ENCODE measurements at regions not wholly inside any gene's neighbourhood (a gene's known extent, or its start where the extent isn't known, plus 50 kb on each side); places are given as distances from the start of the nearest gene placed in this dataset.

DNA sequence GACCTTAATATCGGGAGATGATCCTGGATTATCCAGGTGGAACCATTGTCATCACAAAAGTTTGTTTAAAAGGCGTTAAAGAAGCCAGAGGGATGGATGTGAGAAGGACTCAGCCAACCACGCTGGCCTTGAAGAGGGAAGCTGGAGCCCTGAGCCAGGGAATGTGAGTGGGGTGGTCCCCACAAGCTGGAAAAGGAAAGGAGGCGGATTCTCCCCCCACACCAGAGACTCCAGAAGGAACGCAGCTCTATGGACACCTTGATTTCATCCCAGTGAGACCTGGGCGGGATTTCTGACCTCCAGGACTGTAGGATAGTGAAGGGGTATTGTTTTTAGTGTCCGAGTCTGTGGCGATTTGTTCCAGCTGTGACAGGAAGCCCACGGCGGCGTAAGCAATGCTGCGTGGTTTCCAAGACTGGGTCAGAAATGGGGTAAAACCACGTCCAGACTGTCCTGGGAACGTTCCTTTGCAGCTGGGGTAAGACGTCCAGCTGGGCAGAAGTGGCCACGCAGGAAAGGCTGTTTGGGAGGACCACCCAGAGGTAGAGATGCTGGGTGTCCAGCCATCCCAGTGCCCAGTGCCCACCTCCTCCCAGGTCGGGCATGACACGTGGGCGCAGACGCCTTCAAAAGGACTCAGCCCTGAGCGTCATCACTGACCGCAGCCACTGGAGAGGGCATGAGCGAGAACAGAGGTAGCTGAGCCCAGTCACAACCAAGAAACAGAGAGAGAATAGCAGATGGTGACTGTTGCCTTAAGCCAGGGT is 125.4 kb upstream of the USP29 start:
- TF ChIP-seq, protein P1, sequence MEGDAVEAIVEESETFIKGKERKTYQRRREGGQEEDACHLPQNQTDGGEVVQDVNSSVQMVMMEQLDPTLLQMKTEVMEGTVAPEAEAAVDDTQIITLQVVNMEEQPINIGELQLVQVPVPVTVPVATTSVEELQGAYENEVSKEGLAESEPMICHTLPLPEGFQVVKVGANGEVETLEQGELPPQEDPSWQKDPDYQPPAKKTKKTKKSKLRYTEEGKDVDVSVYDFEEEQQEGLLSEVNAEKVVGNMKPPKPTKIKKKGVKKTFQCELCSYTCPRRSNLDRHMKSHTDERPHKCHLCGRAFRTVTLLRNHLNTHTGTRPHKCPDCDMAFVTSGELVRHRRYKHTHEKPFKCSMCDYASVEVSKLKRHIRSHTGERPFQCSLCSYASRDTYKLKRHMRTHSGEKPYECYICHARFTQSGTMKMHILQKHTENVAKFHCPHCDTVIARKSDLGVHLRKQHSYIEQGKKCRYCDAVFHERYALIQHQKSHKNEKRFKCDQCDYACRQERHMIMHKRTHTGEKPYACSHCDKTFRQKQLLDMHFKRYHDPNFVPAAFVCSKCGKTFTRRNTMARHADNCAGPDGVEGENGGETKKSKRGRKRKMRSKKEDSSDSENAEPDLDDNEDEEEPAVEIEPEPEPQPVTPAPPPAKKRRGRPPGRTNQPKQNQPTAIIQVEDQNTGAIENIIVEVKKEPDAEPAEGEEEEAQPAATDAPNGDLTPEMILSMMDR (IDR thresholded peaks at IDR 0.05; ENCODE audit: unreplicated experiment in 3 of 3) = no peak
- Mint-ChIP-seq H3K27me3 (ENCODE audit: low read depth) (no peaks in the 10 kb centered on the region), H3K27ac (no peak overlapping the region), H3K4me1 (no peaks in the 10 kb centered on the region), H3K36me3 (ENCODE audit: low read depth) (peaks cover 17% of the 10 kb centered on the region), H3K9me3 (peaks cover 49% of the 10 kb centered on the region), H3K4me3 (no peak overlapping the region)

DNA sequence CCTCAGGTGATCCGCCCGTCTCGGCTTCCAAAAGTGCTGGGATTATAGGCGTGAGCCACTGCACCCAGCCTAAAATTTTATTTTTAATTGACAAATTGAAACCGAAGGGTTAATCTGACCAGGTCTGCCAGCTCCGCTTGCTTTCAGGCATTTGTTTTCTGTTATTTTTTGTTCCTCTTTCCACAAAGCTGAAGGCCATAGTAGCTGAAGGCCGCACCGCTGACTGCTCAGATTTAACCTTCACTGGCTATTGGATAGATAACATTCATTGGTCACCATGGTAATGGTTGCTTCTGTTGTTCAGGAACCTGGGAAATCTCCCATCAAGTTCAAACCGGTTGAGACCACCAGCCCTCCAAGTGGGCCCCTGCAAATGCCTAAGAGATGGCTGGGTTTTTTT is 124.5 kb upstream of the USP29 start:
- Mint-ChIP-seq H3K27ac (no peak overlapping the region), H3K4me1 (no peaks in the 10 kb centered on the region), H3K36me3 (ENCODE audit: low read depth) (peaks cover 13% of the 10 kb centered on the region), H3K9me3 (peaks cover 45% of the 10 kb centered on the region), H3K27me3 (ENCODE audit: low read depth) (no peaks in the 10 kb centered on the region), H3K4me3 (no peak overlapping the region)
- TF ChIP-seq, protein P1 (IDR thresholded peaks at IDR 0.05; ENCODE audit: unreplicated experiment in 3 of 3) = no peak

DNA sequence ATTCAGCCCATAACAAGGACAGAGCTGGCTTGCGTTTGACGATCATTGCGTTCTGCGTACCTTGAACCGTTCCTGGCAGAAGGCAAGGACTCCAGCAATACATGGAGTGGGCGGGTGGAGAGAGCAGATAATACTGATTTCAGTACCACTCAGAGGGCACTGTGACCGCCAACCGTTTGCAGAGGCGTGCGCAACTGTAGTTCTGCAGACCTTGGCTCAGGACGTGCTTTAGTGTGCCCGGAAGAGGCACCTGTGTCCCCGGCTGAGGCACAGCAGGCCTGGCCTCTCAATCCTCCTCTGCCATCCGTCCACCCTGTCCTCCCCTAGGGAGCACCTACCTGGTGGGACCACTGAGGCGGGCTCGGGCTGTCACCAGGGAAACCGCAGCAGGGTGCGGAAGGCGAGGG is 117.6 kb upstream of the USP29 start:
- Mint-ChIP-seq H3K4me3 (no peak overlapping the region), H3K9me3 (peaks cover 43% of the 10 kb centered on the region), H3K36me3 (ENCODE audit: low read depth) (peaks cover 4% of the 10 kb centered on the region), H3K27ac (no peak overlapping the region), H3K27me3 (ENCODE audit: low read depth) (no peaks in the 10 kb centered on the region), H3K4me1 (no peaks in the 10 kb centered on the region)
- TF ChIP-seq, protein P1 (IDR thresholded peaks at IDR 0.05; ENCODE audit: unreplicated experiment in 3 of 3) = no peak

DNA sequence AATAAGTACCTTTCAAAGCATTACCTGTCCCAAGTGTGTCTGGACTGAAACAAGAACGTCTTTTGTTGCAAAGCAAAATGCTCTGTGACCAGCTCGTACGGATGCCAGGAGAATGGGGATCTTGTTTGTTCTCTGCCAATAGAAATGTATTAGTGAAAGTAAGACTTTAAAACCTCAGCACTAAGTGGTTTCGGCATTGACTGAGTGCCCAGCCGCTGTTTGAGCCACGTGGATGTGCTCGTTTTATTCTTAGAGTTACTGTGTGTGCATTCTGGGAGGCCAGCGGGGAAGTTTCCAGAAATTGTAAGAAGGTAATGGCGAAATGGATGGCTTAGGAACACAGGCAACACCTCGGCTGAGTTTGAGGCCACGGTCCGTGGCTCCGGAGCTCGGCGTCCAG is 117.1 kb upstream of the USP29 start:
- Mint-ChIP-seq H3K27ac (no peak overlapping the region), H3K9me3 (peaks cover 47% of the 10 kb centered on the region), H3K27me3 (ENCODE audit: low read depth) (no peaks in the 10 kb centered on the region), H3K4me1 (no peaks in the 10 kb centered on the region), H3K36me3 (ENCODE audit: low read depth) (peaks cover 4% of the 10 kb centered on the region), H3K4me3 (no peak overlapping the region)
- TF ChIP-seq, protein P1 (IDR thresholded peaks at IDR 0.05; ENCODE audit: unreplicated experiment in 3 of 3) = no peak

DNA sequence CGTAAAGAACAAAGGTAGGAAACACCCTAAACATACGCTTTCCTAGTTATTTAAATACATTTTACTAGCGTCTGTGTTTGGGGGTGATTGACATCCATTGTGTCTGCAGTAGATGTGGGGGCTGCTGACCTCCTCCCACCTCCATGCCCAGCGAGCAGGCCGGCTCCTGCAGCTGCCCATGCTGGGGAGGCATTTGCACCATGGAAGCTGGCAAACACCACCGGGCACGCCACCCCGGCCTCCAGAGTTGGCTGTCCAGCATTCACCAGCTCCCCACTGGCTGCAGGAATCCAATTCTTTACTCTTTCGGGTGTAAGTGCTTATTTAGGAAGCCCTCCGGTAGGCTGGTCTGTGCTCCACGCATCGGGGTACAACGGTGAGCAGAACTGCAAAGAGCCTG is 115.4 kb upstream of the USP29 start:
- TF ChIP-seq, protein P1 (IDR thresholded peaks at IDR 0.05; ENCODE audit: unreplicated experiment in 3 of 3) = no peak
- H3K9me3 Mint-ChIP-seq = peaks cover 50% of the 10 kb centered on the region

DNA sequence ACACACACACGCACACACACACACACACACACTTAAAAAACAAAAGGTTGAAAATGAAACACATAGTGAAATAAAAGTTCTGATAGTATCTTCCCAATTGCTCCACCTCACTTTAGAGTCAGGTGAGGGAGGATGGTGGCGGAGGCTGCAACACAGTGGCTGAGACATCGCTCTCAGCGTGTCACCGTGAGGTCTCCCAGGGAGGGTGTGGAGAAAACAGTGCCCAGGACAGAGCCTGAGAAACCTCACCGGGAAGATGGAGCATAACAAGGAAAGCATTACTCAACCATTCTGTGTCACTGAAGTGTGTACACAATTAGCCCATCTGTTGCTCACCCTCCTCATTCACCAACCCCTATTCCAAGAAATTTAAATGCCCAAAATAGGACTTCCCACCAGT is 111.4 kb upstream of the USP29 start:
- TF ChIP-seq, protein P1 (IDR thresholded peaks at IDR 0.05; ENCODE audit: unreplicated experiment in 3 of 3) = no peak

More for the DNA sequence above, 115.4 kb upstream of the USP29 start:
- Mint-ChIP-seq H3K27me3 (ENCODE audit: low read depth) (no peaks in the 10 kb centered on the region), H3K27ac (no peak overlapping the region), H3K4me3 (no peak overlapping the region), H3K4me1 (no peaks in the 10 kb centered on the region), H3K36me3 (ENCODE audit: low read depth) (peaks cover 4% of the 10 kb centered on the region)

More for the DNA sequence above, 111.4 kb upstream of the USP29 start:
- H3K27ac Mint-ChIP-seq = no peak overlapping the region
- H3K9me3 Mint-ChIP-seq = peaks cover 51% of the 10 kb centered on the region
- no peaks in the 10 kb centered on the region for H3K27me3 Mint-ChIP-seq (ENCODE audit: low read depth)
- H3K36me3 Mint-ChIP-seq (ENCODE audit: low read depth) = no peaks in the 10 kb centered on the region
- H3K4me1 Mint-ChIP-seq = no peaks in the 10 kb centered on the region
- H3K4me3 Mint-ChIP-seq = no peak overlapping the region
